ENCODE measurements at regions not wholly inside any gene's neighbourhood (a gene's known extent, or its start where the extent isn't known, plus 50 kb on each side); places are given as distances from the start of the nearest gene placed in this dataset.

DNA sequence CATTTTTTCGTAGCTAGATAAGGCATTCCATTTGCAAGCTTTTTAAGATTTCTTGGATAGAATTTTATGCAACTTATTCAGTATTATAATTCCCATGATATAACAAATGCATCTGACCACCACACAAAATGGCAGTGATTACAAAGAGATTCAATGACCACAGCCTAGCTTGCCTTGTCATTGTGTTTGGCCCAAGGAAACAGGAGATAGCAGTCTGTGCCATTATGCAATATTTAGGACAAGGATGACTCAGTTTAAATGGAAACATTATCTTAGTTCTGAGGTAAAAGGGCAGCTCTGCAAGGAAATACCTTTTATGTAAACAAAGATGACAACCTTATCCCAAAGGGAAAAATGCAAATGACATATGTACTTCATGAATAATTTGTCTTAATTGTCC is 89.8 kb downstream of the NUDT12 start:
- peak; percentile 20 to 30 for DNase-seq
- TF ChIP-seq POLR2A (IDR thresholded peaks at IDR 0.05; ENCODE audit: low read length) (no peak), GATA1 (IDR thresholded peaks at IDR 0.05; ENCODE audit: low read depth, low read length) (no peak)

DNA sequence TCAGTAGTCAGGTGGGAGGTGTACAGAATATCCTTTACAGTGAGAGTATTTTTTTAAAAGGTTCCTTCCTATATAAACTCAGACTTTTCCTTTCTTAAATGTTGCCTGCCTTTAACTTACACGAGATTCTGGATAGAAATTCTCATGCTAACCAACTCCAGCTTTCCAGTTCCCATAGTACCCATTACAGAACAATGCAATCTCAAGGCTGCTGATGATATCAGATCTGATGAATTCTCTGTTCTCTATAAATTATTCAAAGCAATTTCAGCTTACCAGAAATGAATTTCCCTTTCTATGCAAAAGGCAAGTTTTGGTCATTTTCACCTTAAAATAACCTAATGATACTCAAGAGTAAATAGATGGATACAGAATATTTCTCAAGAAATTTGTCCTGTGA is 90.3 kb downstream of the NUDT12 start:
- no peak for DNase-seq
- TF ChIP-seq GATA1 (IDR thresholded peaks at IDR 0.05; ENCODE audit: low read depth, low read length) (no peak), POLR2A (IDR thresholded peaks at IDR 0.05; ENCODE audit: low read length) (no peak)

DNA sequence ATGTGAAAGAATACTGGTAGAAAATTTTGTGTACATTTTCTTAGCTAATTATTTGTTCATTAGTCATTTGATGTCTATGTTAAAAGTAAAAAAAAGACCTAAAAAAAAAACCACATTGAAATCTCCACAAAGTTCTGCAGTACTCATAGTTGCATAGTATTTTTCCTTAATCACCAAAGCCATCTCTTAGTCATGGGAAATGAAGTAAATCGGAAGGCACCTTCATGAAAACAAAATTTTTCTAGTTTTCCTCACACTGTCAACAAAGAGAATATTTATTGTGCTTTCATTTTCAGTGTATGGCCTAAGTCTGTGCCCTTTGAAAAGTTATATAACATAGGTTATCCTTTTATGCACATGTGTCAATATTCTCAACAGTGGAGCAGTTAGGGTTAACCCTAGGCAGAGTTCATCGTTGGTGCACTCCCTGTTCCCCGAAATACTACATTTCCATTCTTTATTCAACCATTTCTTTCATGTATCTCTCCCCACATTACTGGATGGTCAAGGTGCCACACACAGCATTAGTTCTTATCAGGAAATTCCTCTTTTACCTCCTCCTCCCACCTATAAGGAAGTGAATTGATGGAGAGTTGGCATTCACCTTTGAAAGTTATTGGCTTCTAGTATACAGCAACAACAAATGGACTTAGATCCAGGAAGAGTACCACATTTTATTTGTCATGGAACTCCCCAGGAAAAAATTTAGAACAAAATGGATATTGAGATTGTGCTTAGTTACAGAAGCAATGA is 93.1 kb downstream of the NUDT12 start:
- no peak for TF ChIP-seq GATA1 (IDR thresholded peaks at IDR 0.05; ENCODE audit: low read depth, low read length)
- TF ChIP-seq POLR2A (IDR thresholded peaks at IDR 0.05; ENCODE audit: low read length), result no peak
- DNase-seq, result no peak

- no peak for DNase-seq
- TF ChIP-seq GATA1 (IDR thresholded peaks at IDR 0.05; ENCODE audit: low read depth, low read length) (no peak), POLR2A (IDR thresholded peaks at IDR 0.05; ENCODE audit: low read length) (no peak)
These were observed 94.8 kb downstream of the NUDT12 start for GRCh38 chr5:103467831-103468230.

GRCh38 chr5:103466495-103466894 is 96.1 kb downstream of the NUDT12 start:
- no peak for TF ChIP-seq GATA1 (IDR thresholded peaks at IDR 0.05; ENCODE audit: low read depth, low read length)
- TF ChIP-seq POLR2A (IDR thresholded peaks at IDR 0.05; ENCODE audit: low read length), result no peak
- peak in 1 of 2 experiments; percentile 19 for DNase-seq

DNA sequence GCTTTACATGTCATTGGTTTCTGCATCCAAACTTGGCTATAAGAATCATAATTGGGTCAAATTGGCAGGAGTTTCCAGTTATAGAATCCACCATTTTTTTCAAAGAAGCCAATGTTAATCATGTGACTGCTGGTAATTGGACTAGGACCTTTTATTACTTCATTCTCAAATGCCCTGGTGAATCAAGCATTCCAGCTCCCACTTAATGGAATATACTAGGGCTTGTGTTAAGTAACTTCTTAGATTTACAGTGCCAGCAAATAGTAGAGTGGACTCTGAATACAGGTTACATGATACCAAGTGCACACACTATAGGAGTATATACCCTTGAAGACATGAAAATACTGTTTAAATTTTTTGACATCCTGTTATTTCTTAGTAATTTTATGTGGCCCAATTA is 96.7 kb downstream of the NUDT12 start:
- no peak for TF ChIP-seq POLR2A (IDR thresholded peaks at IDR 0.05; ENCODE audit: low read length)
- TF ChIP-seq GATA1 (IDR thresholded peaks at IDR 0.05; ENCODE audit: low read depth, low read length), result no peak
- no peak for DNase-seq

DNA sequence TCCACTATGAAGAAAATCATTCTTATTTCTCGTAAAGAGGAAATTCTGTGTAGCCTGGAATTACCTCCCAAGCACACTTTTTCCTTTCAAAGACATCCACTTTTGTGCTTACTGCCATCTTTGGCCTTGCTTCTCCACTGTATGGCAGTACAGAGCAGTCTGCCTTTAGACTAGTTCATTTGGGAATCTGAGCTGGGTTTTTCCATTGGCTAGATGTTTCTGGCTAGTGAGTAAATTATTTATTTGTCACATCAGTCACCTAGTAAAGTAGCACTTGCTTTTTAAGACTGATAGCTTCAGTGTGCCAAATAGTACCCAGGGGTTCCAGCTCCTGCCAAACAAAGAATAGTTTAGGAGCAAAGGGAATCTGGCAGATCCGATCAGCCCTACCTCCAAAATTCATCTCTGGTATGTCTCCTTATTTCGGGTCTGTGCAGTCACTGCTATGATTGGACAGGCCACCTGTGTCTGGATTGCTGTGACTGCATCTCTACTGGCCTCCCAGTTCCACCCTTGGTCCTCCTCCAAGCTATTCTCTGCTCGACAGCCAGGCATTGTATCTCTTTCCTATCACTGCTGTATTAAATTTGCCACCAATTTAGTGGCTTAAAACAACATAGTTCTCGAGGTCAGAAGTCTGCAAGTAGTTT is 97.6 kb downstream of the NUDT12 start:
- no peak for DNase-seq
- TF ChIP-seq POLR2A (IDR thresholded peaks at IDR 0.05; ENCODE audit: low read length) (no peak), GATA1 (IDR thresholded peaks at IDR 0.05; ENCODE audit: low read depth, low read length) (no peak)

- DNase-seq, result no peak
These were observed 99.3 kb downstream of the NUDT12 start for GRCh38 chr5:103463261-103463660.

GRCh38 chr5:103461243-103461642 is 101.3 kb downstream of the NUDT12 start:
- TF ChIP-seq GATA1 (IDR thresholded peaks at IDR 0.05; ENCODE audit: low read depth, low read length), result no peak
- no peak for TF ChIP-seq POLR2A (IDR thresholded peaks at IDR 0.05; ENCODE audit: low read length)
- no peak for DNase-seq

More at GRCh38 chr5:103463261-103463660, 99.3 kb downstream of the NUDT12 start:
- TF ChIP-seq GATA1 (IDR thresholded peaks at IDR 0.05; ENCODE audit: low read depth, low read length) (no peak), POLR2A (IDR thresholded peaks at IDR 0.05; ENCODE audit: low read length) (no peak)

- DNase-seq, result no peak
- TF ChIP-seq POLR2A (IDR thresholded peaks at IDR 0.05; ENCODE audit: low read length) (no peak), GATA1 (IDR thresholded peaks at IDR 0.05; ENCODE audit: low read depth, low read length) (no peak)
These were observed 104.0 kb downstream of the NUDT12 start for GRCh38 chr5:103458497-103459040.

GRCh38 chr5:103456476-103456875 is 106.1 kb downstream of the NUDT12 start:
- DNase-seq, result no peak
- no peak for TF ChIP-seq POLR2A (IDR thresholded peaks at IDR 0.05; ENCODE audit: low read length)
- TF ChIP-seq GATA1 (IDR thresholded peaks at IDR 0.05; ENCODE audit: low read depth, low read length), result no peak

GRCh38 chr5:103455796-103456195 is 106.8 kb downstream of the NUDT12 start:
- DNase-seq, result no peak
- no peak for TF ChIP-seq POLR2A (IDR thresholded peaks at IDR 0.05; ENCODE audit: low read length)
- no peak for TF ChIP-seq GATA1 (IDR thresholded peaks at IDR 0.05; ENCODE audit: low read depth, low read length)

DNA sequence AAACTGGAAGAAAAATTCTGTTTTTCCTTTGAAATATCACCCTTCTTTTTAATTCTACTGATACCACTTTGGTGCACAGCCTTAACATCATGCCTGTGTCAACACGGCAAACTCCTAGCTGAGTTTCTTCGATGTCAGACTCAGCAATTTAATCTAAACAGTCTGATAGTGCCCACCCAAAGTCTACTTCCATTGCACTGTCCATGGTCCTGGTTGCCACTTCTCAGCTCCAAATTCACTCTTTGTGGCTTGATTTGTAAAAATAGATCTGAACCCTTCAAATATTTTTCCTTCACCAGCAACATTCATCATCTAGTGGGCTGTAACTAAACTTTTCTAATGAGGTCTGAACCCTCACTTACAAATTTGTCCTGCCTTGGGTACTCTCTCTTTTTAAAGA is 107.8 kb downstream of the NUDT12 start:
- DNase-seq, result no peak
- TF ChIP-seq GATA1 (IDR thresholded peaks at IDR 0.05; ENCODE audit: low read depth, low read length) (no peak), POLR2A (IDR thresholded peaks at IDR 0.05; ENCODE audit: low read length) (no peak)

- no peak for DNase-seq
- TF ChIP-seq POLR2A (IDR thresholded peaks at IDR 0.05; ENCODE audit: low read length) (no peak), GATA1 (IDR thresholded peaks at IDR 0.05; ENCODE audit: low read depth, low read length) (no peak)
These were observed 109.9 kb downstream of the NUDT12 start for GRCh38 chr5:103452666-103453065.

DNA sequence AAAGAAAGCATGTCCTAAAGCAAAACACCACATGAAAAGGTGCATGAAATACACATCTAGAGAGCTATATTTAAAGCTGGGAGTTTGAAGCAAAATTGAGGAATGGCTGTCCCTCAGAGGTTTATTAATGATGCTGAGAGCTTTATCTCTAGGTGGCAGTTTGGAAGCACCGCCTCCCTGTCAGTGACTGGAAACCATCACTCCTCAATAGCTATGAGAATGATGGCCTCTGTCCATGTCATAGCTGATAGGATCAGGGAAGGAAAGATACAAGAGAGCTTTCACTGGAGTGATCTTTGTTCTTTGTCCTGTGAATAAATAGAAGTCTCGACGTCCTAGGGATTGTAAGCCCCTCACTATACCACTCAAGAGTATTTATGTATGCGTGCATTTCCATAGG is 110.5 kb downstream of the NUDT12 start:
- TF ChIP-seq GATA1 (IDR thresholded peaks at IDR 0.05; ENCODE audit: low read depth, low read length) (no peak), POLR2A (IDR thresholded peaks at IDR 0.05; ENCODE audit: low read length) (no peak)
- no peak for DNase-seq
